ENCODE measurements at regions not wholly inside any gene's neighbourhood (a gene's known extent, or its start where the extent isn't known, plus 50 kb on each side); places are given as distances from the start of the nearest gene placed in this dataset.

DNA sequence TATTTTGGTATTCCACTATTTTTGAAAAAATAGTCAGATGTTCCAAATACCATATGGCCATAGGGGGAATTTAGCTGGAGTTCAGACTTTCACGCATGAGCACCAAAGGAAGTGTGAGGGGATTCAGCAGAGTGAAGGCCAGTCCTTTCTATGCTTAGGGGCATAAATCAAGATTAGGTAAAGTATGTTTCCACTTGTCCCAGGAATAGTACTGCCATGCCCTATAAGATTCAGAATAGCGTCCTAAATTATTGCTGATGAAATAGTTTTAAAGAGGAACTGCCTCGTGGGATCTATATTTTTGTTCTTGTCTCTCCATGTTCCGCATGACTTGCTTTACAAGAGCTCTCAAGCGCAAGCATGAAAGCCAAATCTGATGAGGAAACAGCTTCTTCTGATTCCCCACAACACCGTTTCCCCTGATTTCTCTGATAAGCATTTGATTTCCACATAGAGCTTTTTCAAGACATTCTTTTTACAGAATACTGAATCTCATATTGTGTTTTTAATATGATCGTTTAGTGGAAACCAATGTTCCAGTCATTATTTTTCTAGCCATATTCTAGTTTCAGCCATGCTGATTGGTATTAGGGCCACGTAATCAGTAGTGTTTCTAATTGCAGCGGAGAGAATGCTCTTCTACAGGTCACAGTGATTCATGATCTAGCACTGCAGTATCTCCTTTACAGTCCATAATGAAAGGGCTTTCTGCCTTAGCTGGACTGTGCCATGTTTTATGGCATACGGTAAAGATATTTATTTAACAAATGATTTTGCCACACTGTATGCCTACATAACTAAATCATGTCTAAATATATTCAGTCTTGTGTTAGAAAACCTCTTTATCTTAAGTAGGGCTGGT lies 492.3 kb downstream of the CENPC start:
- Histone ChIP-seq H3K4me1 (ENCODE audit: control insufficient read depth in 1 of 2, insufficient read depth in 2 of 2, low read depth in 1 of 2, low read length in 1 of 2) (no peaks in the 10 kb centered on the region), H3K27ac (ENCODE audit: low read depth in 2 of 2, low read length in 1 of 2) (no peak overlapping the region), H3F3A (replicated peaks; ENCODE audit: insufficient read depth) (no peaks in the 10 kb centered on the region), H4K20me1 (ENCODE audit: insufficient read depth) (no peaks in the 10 kb centered on the region), H3K9ac (no peak overlapping the region), H3K4me2 (no peak overlapping the region), H3K79me2 (ENCODE audit: insufficient read depth) (no peaks in the 10 kb centered on the region), H3K4me3 (ENCODE audit: low read depth in 2 of 2, low read length in 1 of 2) (no peak overlapping the region), H2AFZ (ENCODE audit: low read depth) (no peak overlapping the region), H3K9me2 (no peaks in the 10 kb centered on the region), H3K27me3 (ENCODE audit: insufficient read depth) (no peaks in the 10 kb centered on the region), H3K36me3 (replicated peaks in 1 of 2; ENCODE audit: control insufficient read depth in 1 of 2, insufficient read depth in 2 of 2, low read length in 1 of 2) (no peaks in the 10 kb centered on the region), H3K9me3 (no peaks in the 10 kb centered on the region)
- no peak for TF ChIP-seq GATA2 (CRISPR knock-in tag; IDR thresholded peaks at IDR 0.05)
- TF ChIP-seq, protein P1, sequence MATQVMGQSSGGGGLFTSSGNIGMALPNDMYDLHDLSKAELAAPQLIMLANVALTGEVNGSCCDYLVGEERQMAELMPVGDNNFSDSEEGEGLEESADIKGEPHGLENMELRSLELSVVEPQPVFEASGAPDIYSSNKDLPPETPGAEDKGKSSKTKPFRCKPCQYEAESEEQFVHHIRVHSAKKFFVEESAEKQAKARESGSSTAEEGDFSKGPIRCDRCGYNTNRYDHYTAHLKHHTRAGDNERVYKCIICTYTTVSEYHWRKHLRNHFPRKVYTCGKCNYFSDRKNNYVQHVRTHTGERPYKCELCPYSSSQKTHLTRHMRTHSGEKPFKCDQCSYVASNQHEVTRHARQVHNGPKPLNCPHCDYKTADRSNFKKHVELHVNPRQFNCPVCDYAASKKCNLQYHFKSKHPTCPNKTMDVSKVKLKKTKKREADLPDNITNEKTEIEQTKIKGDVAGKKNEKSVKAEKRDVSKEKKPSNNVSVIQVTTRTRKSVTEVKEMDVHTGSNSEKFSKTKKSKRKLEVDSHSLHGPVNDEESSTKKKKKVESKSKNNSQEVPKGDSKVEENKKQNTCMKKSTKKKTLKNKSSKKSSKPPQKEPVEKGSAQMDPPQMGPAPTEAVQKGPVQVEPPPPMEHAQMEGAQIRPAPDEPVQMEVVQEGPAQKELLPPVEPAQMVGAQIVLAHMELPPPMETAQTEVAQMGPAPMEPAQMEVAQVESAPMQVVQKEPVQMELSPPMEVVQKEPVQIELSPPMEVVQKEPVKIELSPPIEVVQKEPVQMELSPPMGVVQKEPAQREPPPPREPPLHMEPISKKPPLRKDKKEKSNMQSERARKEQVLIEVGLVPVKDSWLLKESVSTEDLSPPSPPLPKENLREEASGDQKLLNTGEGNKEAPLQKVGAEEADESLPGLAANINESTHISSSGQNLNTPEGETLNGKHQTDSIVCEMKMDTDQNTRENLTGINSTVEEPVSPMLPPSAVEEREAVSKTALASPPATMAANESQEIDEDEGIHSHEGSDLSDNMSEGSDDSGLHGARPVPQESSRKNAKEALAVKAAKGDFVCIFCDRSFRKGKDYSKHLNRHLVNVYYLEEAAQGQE (IDR thresholded peaks at IDR 0.05; ENCODE audit: low read depth, low read length): no peak
- TF ChIP-seq RCOR1 (IDR thresholded peaks at IDR 0.05; ENCODE audit: low read length): no peak
- TF ChIP-seq, protein P2, sequence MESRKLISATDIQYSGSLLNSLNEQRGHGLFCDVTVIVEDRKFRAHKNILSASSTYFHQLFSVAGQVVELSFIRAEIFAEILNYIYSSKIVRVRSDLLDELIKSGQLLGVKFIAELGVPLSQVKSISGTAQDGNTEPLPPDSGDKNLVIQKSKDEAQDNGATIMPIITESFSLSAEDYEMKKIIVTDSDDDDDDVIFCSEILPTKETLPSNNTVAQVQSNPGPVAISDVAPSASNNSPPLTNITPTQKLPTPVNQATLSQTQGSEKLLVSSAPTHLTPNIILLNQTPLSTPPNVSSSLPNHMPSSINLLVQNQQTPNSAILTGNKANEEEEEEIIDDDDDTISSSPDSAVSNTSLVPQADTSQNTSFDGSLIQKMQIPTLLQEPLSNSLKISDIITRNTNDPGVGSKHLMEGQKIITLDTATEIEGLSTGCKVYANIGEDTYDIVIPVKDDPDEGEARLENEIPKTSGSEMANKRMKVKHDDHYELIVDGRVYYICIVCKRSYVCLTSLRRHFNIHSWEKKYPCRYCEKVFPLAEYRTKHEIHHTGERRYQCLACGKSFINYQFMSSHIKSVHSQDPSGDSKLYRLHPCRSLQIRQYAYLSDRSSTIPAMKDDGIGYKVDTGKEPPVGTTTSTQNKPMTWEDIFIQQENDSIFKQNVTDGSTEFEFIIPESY (IDR thresholded peaks at IDR 0.05; ENCODE audit: borderline replicate concordance, low read depth): no peak
- no peak for TF ChIP-seq TEAD4 (IDR thresholded peaks at IDR 0.05; ENCODE audit: borderline replicate concordance, insufficient read depth)
- TF ChIP-seq EZH2phosphoT487 (IDR thresholded peaks at IDR 0.05; ENCODE audit: borderline replicate concordance, low read depth): no peak
- no peak for TF ChIP-seq FOXM1 (IDR thresholded peaks at IDR 0.05; ENCODE audit: low read depth)
- TF ChIP-seq SMC3 (IDR thresholded peaks at IDR 0.05; ENCODE audit: low read depth, low read length): no peak
- no peak for TF ChIP-seq FOXJ3 (CRISPR knock-in tag; IDR thresholded peaks at IDR 0.05)
- TF ChIP-seq YY1 (IDR thresholded peaks at IDR 0.05; ENCODE audit: low read depth): no peak
- TF ChIP-seq, protein P3, sequence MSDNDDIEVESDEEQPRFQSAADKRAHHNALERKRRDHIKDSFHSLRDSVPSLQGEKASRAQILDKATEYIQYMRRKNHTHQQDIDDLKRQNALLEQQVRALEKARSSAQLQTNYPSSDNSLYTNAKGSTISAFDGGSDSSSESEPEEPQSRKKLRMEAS (IDR thresholded peaks at IDR 0.05; ENCODE audit: low read depth): no peak
- no peak for TF ChIP-seq GABPA (IDR thresholded peaks at IDR 0.05; ENCODE audit: low read depth)
- no peak for TF ChIP-seq MXI1 (IDR thresholded peaks at IDR 0.05; ENCODE audit: low read depth, low read length)
- TF ChIP-seq CHD2 (IDR thresholded peaks at IDR 0.05; ENCODE audit: low read length, partially characterized antibody): no peak
- TF ChIP-seq RAD21 (IDR thresholded peaks at IDR 0.05; ENCODE audit: low read length): no peak
- TF ChIP-seq NFIC (IDR thresholded peaks at IDR 0.05; ENCODE audit: borderline replicate concordance): no peak
- TF ChIP-seq USF2 (IDR thresholded peaks at IDR 0.05; ENCODE audit: borderline replicate concordance, low read depth, low read length): no peak
- CTCF ChIA-PET: interaction anchor here (1.4 kb wide), 1 partner anchor 35 kb away, joined by 3 read pairs; no protein-coding TSS in a partner anchor
- POLR2A ChIA-PET: no interaction called here
- 28% methylated on average over 10 of the region's 10 CpGs for WGBS (ENCODE audit: low lambda C conversion rate)
- DNase-seq: no peak

Data from SK-N-SH (cell line).